ENCODE measurements at regions not wholly inside any gene's neighbourhood (a gene's known extent, or its start where the extent isn't known, plus 50 kb on each side); places are given as distances from the start of the nearest gene placed in this dataset.
"Not testable (repeated sequence)": the region's sequence is repeated elsewhere in the genome, so short reads cannot be mapped to it uniquely, and the experiment has no call there.

GRCh38 chr13:89515948-89516347, 1831.5 kb upstream of the MIR17HG start:
- H3K27ac ChIP-seq (ENCODE audit: low read depth, low read length): no peak overlapping the region
- peaks cover 0 to 11% (median 3%) of the 10 kb centered on the region in 5 donors for H3K4me1 ChIP-seq (ENCODE audit: control insufficient read depth in 5 of 5, insufficient read depth in 5 of 5, low read length in 5 of 5)
- no peaks in the 10 kb centered on the region for H3K9me3 ChIP-seq (ENCODE audit: control insufficient read depth in 5 of 5, low read length in 5 of 5)
- no peak overlapping the region for H3K4me3 ChIP-seq (ENCODE audit: low read depth in 1 of 5, low read length in 5 of 5)
- H3K9ac ChIP-seq (ENCODE audit: low read length in 5 of 5): no peak overlapping the region
- no peaks in the 10 kb centered on the region for H3K27me3 ChIP-seq (ENCODE audit: control insufficient read depth in 5 of 5, insufficient read depth in 4 of 5, low read length in 5 of 5)
- no peaks in the 10 kb centered on the region for H3K36me3 ChIP-seq (ENCODE audit: control insufficient read depth in 5 of 5, insufficient read depth in 5 of 5, low read length in 5 of 5)

GRCh38 chr13:89518289-89519077, 1829.0 kb upstream of the MIR17HG start:
- Histone ChIP-seq H3K4me1 (ENCODE audit: control insufficient read depth in 5 of 5, insufficient read depth in 5 of 5, low read length in 5 of 5) (peaks cover 0 to 11% (median 3%) of the 10 kb centered on the region in 5 donors), H3K4me3 (ENCODE audit: low read depth in 1 of 5, low read length in 5 of 5) (no peak overlapping the region), H3K9me3 (ENCODE audit: control insufficient read depth in 5 of 5, low read length in 5 of 5) (no peaks in the 10 kb centered on the region), H3K9ac (ENCODE audit: low read length in 5 of 5) (no peak overlapping the region), H3K27ac (ENCODE audit: low read depth, low read length) (no peak overlapping the region), H3K27me3 (ENCODE audit: control insufficient read depth in 5 of 5, insufficient read depth in 4 of 5, low read length in 5 of 5) (no peaks in the 10 kb centered on the region), H3K36me3 (ENCODE audit: control insufficient read depth in 5 of 5, insufficient read depth in 5 of 5, low read length in 5 of 5) (no peaks in the 10 kb centered on the region)

GRCh38 chr13:89520468-89520867, 1827.0 kb upstream of the MIR17HG start:
- H3K27ac ChIP-seq (ENCODE audit: low read depth, low read length): no peak overlapping the region
- H3K27me3 ChIP-seq (ENCODE audit: control insufficient read depth in 5 of 5, insufficient read depth in 4 of 5, low read length in 5 of 5): no peaks in the 10 kb centered on the region
- no peak overlapping the region for H3K9ac ChIP-seq (ENCODE audit: low read length in 5 of 5)
- no peaks in the 10 kb centered on the region for H3K36me3 ChIP-seq (ENCODE audit: control insufficient read depth in 5 of 5, insufficient read depth in 5 of 5, low read length in 5 of 5)
- no peak overlapping the region for H3K4me3 ChIP-seq (ENCODE audit: low read depth in 1 of 5, low read length in 5 of 5)
- no peaks in the 10 kb centered on the region for H3K9me3 ChIP-seq (ENCODE audit: control insufficient read depth in 5 of 5, low read length in 5 of 5)
- H3K4me1 ChIP-seq (ENCODE audit: control insufficient read depth in 5 of 5, insufficient read depth in 5 of 5, low read length in 5 of 5): no peaks in the 10 kb centered on the region

GRCh38 chr13:89521672-89522071, 1825.8 kb upstream of the MIR17HG start:
- H3K27me3 ChIP-seq (ENCODE audit: control insufficient read depth in 5 of 5, insufficient read depth in 4 of 5, low read length in 5 of 5); H3K9me3 ChIP-seq (ENCODE audit: control insufficient read depth in 5 of 5, low read length in 5 of 5); H3K4me1 ChIP-seq (ENCODE audit: control insufficient read depth in 5 of 5, insufficient read depth in 5 of 5, low read length in 5 of 5); H3K9ac ChIP-seq (ENCODE audit: low read length in 5 of 5); H3K4me3 ChIP-seq (ENCODE audit: low read depth in 1 of 5, low read length in 5 of 5); H3K36me3 ChIP-seq (ENCODE audit: control insufficient read depth in 5 of 5, insufficient read depth in 5 of 5, low read length in 5 of 5); H3K27ac ChIP-seq (ENCODE audit: low read depth, low read length): not testable (repeated sequence)

- H3K9me3 ChIP-seq (ENCODE audit: control insufficient read depth in 5 of 5, low read length in 5 of 5): peaks cover 0 to 4% (median 0%) of the 10 kb centered on the region in 5 donors
- no peaks in the 10 kb centered on the region for H3K4me1 ChIP-seq (ENCODE audit: control insufficient read depth in 5 of 5, insufficient read depth in 5 of 5, low read length in 5 of 5)
- H3K27me3 ChIP-seq (ENCODE audit: control insufficient read depth in 5 of 5, insufficient read depth in 4 of 5, low read length in 5 of 5): no peaks in the 10 kb centered on the region
- H3K9ac ChIP-seq (ENCODE audit: low read length in 5 of 5): no peak overlapping the region
- H3K27ac ChIP-seq (ENCODE audit: low read depth, low read length): no peak overlapping the region
- no peak overlapping the region for H3K4me3 ChIP-seq (ENCODE audit: low read depth in 1 of 5, low read length in 5 of 5)
- no peaks in the 10 kb centered on the region for H3K36me3 ChIP-seq (ENCODE audit: control insufficient read depth in 5 of 5, insufficient read depth in 5 of 5, low read length in 5 of 5)
Observed at GRCh38 chr13:89541091-89542030, 1806.1 kb upstream of the MIR17HG start.

GRCh38 chr13:89550938-89551337, 1796.5 kb upstream of the MIR17HG start:
- H3K4me1 ChIP-seq (ENCODE audit: control insufficient read depth in 5 of 5, insufficient read depth in 5 of 5, low read length in 5 of 5): no peaks in the 10 kb centered on the region
- H3K36me3 ChIP-seq (ENCODE audit: control insufficient read depth in 5 of 5, insufficient read depth in 5 of 5, low read length in 5 of 5): no peaks in the 10 kb centered on the region
- no peaks in the 10 kb centered on the region for H3K9me3 ChIP-seq (ENCODE audit: control insufficient read depth in 5 of 5, low read length in 5 of 5)
- no peaks in the 10 kb centered on the region for H3K27me3 ChIP-seq (ENCODE audit: control insufficient read depth in 5 of 5, insufficient read depth in 4 of 5, low read length in 5 of 5)
- no peak overlapping the region for H3K27ac ChIP-seq (ENCODE audit: low read depth, low read length)
- no peak overlapping the region for H3K4me3 ChIP-seq (ENCODE audit: low read depth in 1 of 5, low read length in 5 of 5)
- no peak overlapping the region for H3K9ac ChIP-seq (ENCODE audit: low read length in 5 of 5)

- Histone ChIP-seq H3K4me1 (ENCODE audit: control insufficient read depth in 5 of 5, insufficient read depth in 5 of 5, low read length in 5 of 5) (no peaks in the 10 kb centered on the region), H3K27me3 (ENCODE audit: control insufficient read depth in 5 of 5, insufficient read depth in 4 of 5, low read length in 5 of 5) (no peaks in the 10 kb centered on the region), H3K9me3 (ENCODE audit: control insufficient read depth in 5 of 5, low read length in 5 of 5) (no peaks in the 10 kb centered on the region), H3K4me3 (ENCODE audit: low read depth in 1 of 5, low read length in 5 of 5) (no peak overlapping the region), H3K36me3 (ENCODE audit: control insufficient read depth in 5 of 5, insufficient read depth in 5 of 5, low read length in 5 of 5) (no peaks in the 10 kb centered on the region), H3K9ac (ENCODE audit: low read length in 5 of 5) (no peak overlapping the region), H3K27ac (ENCODE audit: low read depth, low read length) (no peak overlapping the region)
Observed at GRCh38 chr13:89554801-89555200, 1792.7 kb upstream of the MIR17HG start.

GRCh38 chr13:89565476-89566100, 1781.9 kb upstream of the MIR17HG start:
- Histone ChIP-seq H3K9me3 (ENCODE audit: control insufficient read depth in 5 of 5, low read length in 5 of 5) (peaks cover 0 to 5% (median 0%) of the 10 kb centered on the region in 5 donors), H3K4me3 (ENCODE audit: low read depth in 1 of 5, low read length in 5 of 5) (no peak overlapping the region), H3K36me3 (ENCODE audit: control insufficient read depth in 5 of 5, insufficient read depth in 5 of 5, low read length in 5 of 5) (no peaks in the 10 kb centered on the region), H3K27me3 (ENCODE audit: control insufficient read depth in 5 of 5, insufficient read depth in 4 of 5, low read length in 5 of 5) (no peaks in the 10 kb centered on the region), H3K27ac (ENCODE audit: low read depth, low read length) (no peak overlapping the region), H3K9ac (ENCODE audit: low read length in 5 of 5) (no peak overlapping the region), H3K4me1 (ENCODE audit: control insufficient read depth in 5 of 5, insufficient read depth in 5 of 5, low read length in 5 of 5) (no peaks in the 10 kb centered on the region)

- H3K9me3 ChIP-seq (ENCODE audit: control insufficient read depth in 5 of 5, low read length in 5 of 5): no peaks in the 10 kb centered on the region
- H3K27me3 ChIP-seq (ENCODE audit: control insufficient read depth in 5 of 5, insufficient read depth in 4 of 5, low read length in 5 of 5): no peaks in the 10 kb centered on the region
- no peak overlapping the region for H3K4me3 ChIP-seq (ENCODE audit: low read depth in 1 of 5, low read length in 5 of 5)
- H3K9ac ChIP-seq (ENCODE audit: low read length in 5 of 5): no peak overlapping the region
- H3K36me3 ChIP-seq (ENCODE audit: control insufficient read depth in 5 of 5, insufficient read depth in 5 of 5, low read length in 5 of 5): no peaks in the 10 kb centered on the region
- H3K27ac ChIP-seq (ENCODE audit: low read depth, low read length): no peak overlapping the region
- no peaks in the 10 kb centered on the region for H3K4me1 ChIP-seq (ENCODE audit: control insufficient read depth in 5 of 5, insufficient read depth in 5 of 5, low read length in 5 of 5)
Observed at GRCh38 chr13:89567025-89567424, 1780.5 kb upstream of the MIR17HG start.

GRCh38 chr13:89568276-89568675, 1779.2 kb upstream of the MIR17HG start:
- Histone ChIP-seq H3K4me3 (ENCODE audit: low read depth in 1 of 5, low read length in 5 of 5) (no peak overlapping the region), H3K9me3 (ENCODE audit: control insufficient read depth in 5 of 5, low read length in 5 of 5) (no peaks in the 10 kb centered on the region), H3K36me3 (ENCODE audit: control insufficient read depth in 5 of 5, insufficient read depth in 5 of 5, low read length in 5 of 5) (no peaks in the 10 kb centered on the region)

More at GRCh38 chr13:89568276-89568675, 1779.2 kb upstream of the MIR17HG start:
- Histone ChIP-seq H3K9ac (ENCODE audit: low read length in 5 of 5) (no peak overlapping the region), H3K4me1 (ENCODE audit: control insufficient read depth in 5 of 5, insufficient read depth in 5 of 5, low read length in 5 of 5) (no peaks in the 10 kb centered on the region), H3K27me3 (ENCODE audit: control insufficient read depth in 5 of 5, insufficient read depth in 4 of 5, low read length in 5 of 5) (no peaks in the 10 kb centered on the region), H3K27ac (ENCODE audit: low read depth, low read length) (no peak overlapping the region)

All from subcutaneous abdominal adipose tissue (tissue), 5 donors.